Effector CD4-positive, alpha-beta T cell (primary cell): ENCODE measurements at regions not wholly inside any gene's neighbourhood (a gene's known extent, or its start where the extent isn't known, plus 50 kb on each side); places are given as distances from the start of the nearest gene placed in this dataset.

Experiments
- DNase-seq: peaks from one replicate; pipeline ENCODE4 v3.0.0-alpha.2; 2020

GRCh38 chr13:31614073-31614472 is 125.3 kb upstream of the RXFP2 start:
- DNase-seq = no peak

GRCh38 chr13:31614704-31615103 is 124.6 kb upstream of the RXFP2 start:
- no peak for DNase-seq

GRCh38 chr13:31625115-31625514 is 114.2 kb upstream of the RXFP2 start:
- DNase-seq = no peak

GRCh38 chr13:31627097-31627845 is 112.1 kb upstream of the RXFP2 start:
- DNase-seq = no peak

- no peak for DNase-seq
Observed at GRCh38 chr13:31629085-31629780, 110.1 kb upstream of the RXFP2 start.

GRCh38 chr13:31631071-31631470 is 108.3 kb upstream of the RXFP2 start:
- no peak for DNase-seq

- no peak for DNase-seq
Observed at GRCh38 chr13:31631746-31632145, 107.6 kb upstream of the RXFP2 start.

GRCh38 chr13:31638577-31638976 is 100.7 kb upstream of the RXFP2 start:
- DNase-seq = no peak

GRCh38 chr13:31639443-31640163 is 99.7 kb upstream of the RXFP2 start:
- DNase-seq = no peak

GRCh38 chr13:31649766-31650165 is 89.6 kb upstream of the RXFP2 start:
- DNase-seq = no peak

GRCh38 chr13:31653730-31654129 is 85.6 kb upstream of the RXFP2 start:
- DNase-seq = no peak

GRCh38 chr13:31663880-31664585 is 75.3 kb upstream of the RXFP2 start:
- no peak for DNase-seq

- DNase-seq = no peak
Observed at GRCh38 chr13:31670831-31671617, 68.3 kb upstream of the RXFP2 start.

- DNase-seq = no peak
Observed at GRCh38 chr13:31674051-31674450, 65.3 kb upstream of the RXFP2 start.

GRCh38 chr13:31675440-31675953 is 63.8 kb upstream of the RXFP2 start:
- no peak for DNase-seq

GRCh38 chr13:31681133-31681532 is 58.2 kb upstream of the RXFP2 start:
- DNase-seq = no peak

- DNase-seq = no peak
Observed at GRCh38 chr13:31684466-31684865, 54.9 kb upstream of the RXFP2 start.

- no peak for DNase-seq
Observed at GRCh38 chr13:31686670-31687425, 52.5 kb upstream of the RXFP2 start.
